Osteocyte (in vitro differentiated cells): ENCODE measurements at regions not wholly inside any gene's neighbourhood (a gene's known extent, or its start where the extent isn't known, plus 50 kb on each side); places are given as distances from the start of the nearest gene placed in this dataset.

Experiments
- DNase-seq: peaks from one replicate; pipeline ENCODE4 v3.0.0; 2021; ENCODE audit warnings: mixed read lengths; ENCODE audit not compliant: unreplicated experiment; ENCODE audit errors: extremely low spot score
- H3K27ac Mint-ChIP-seq: one replicate; pipeline ENCODE4 v1.8.0; 2021; ENCODE audit warnings: mild to moderate bottlenecking, mixed read lengths; ENCODE audit not compliant: unreplicated experiment
- H3K27me3 Mint-ChIP-seq: one replicate; pipeline ENCODE4 v1.8.0; 2021; ENCODE audit warnings: mixed read lengths; ENCODE audit not compliant: unreplicated experiment
- H3K36me3 Mint-ChIP-seq: one replicate; pipeline ENCODE4 v1.8.0; 2021; ENCODE audit warnings: mixed read lengths; ENCODE audit not compliant: unreplicated experiment
- H3K4me1 Mint-ChIP-seq: one replicate; pipeline ENCODE4 v1.8.0; 2021; ENCODE audit warnings: mixed read lengths; ENCODE audit not compliant: unreplicated experiment
- H3K4me3 Mint-ChIP-seq: one replicate; pipeline ENCODE4 v1.8.0; 2021; ENCODE audit warnings: mild to moderate bottlenecking, moderate library complexity, mixed read lengths; ENCODE audit not compliant: unreplicated experiment
- H3K9me3 Mint-ChIP-seq: one replicate; pipeline ENCODE4 v1.8.0; 2021; ENCODE audit warnings: mixed read lengths; ENCODE audit not compliant: unreplicated experiment
- CTCF ChIP-seq: fragments of 200-600 bp; sonication (generic); IDR thresholded peaks from 2 replicates; pipeline ENCODE4 v1.5.0; 2021; ENCODE audit warnings: antibody characterized with exemption, mild to moderate bottlenecking, moderate library complexity

GRCh38 chr1:222892137-222892769 lies 77.4 kb downstream of the DISP1 start:
- no peak for TF ChIP-seq CTCF
- DNase-seq = no peak

GRCh38 chr1:222893255-222893654 lies 78.4 kb downstream of the DISP1 start:
- H3K9me3 Mint-ChIP-seq = no peaks in the 10 kb centered on the region
- DNase-seq = no peak
- H3K4me3 Mint-ChIP-seq = no peak overlapping the region
- no peaks in the 10 kb centered on the region for H3K36me3 Mint-ChIP-seq
- TF ChIP-seq CTCF = no peak
- H3K27me3 Mint-ChIP-seq = no peaks in the 10 kb centered on the region
- no peak overlapping the region for H3K27ac Mint-ChIP-seq
- H3K4me1 Mint-ChIP-seq = peaks cover 29% of the 10 kb centered on the region

More at GRCh38 chr1:222892137-222892769, 77.4 kb downstream of the DISP1 start:
- no peak overlapping the region for H3K4me3 Mint-ChIP-seq
- peaks cover 28% of the 10 kb centered on the region for H3K4me1 Mint-ChIP-seq
- no peaks in the 10 kb centered on the region for H3K9me3 Mint-ChIP-seq
- H3K36me3 Mint-ChIP-seq = no peaks in the 10 kb centered on the region
- no peak overlapping the region for H3K27ac Mint-ChIP-seq
- H3K27me3 Mint-ChIP-seq = no peaks in the 10 kb centered on the region

- H3K27me3 Mint-ChIP-seq = no peaks in the 10 kb centered on the region
- H3K4me3 Mint-ChIP-seq = no peak overlapping the region
- no peak for DNase-seq
- no peaks in the 10 kb centered on the region for H3K9me3 Mint-ChIP-seq
- no peak for TF ChIP-seq CTCF
- H3K27ac Mint-ChIP-seq = no peak overlapping the region
- H3K36me3 Mint-ChIP-seq = no peaks in the 10 kb centered on the region
- peaks cover 20% of the 10 kb centered on the region for H3K4me1 Mint-ChIP-seq
These were observed 79.5 kb downstream of the DISP1 start for GRCh38 chr1:222894331-222894730.

DNA sequence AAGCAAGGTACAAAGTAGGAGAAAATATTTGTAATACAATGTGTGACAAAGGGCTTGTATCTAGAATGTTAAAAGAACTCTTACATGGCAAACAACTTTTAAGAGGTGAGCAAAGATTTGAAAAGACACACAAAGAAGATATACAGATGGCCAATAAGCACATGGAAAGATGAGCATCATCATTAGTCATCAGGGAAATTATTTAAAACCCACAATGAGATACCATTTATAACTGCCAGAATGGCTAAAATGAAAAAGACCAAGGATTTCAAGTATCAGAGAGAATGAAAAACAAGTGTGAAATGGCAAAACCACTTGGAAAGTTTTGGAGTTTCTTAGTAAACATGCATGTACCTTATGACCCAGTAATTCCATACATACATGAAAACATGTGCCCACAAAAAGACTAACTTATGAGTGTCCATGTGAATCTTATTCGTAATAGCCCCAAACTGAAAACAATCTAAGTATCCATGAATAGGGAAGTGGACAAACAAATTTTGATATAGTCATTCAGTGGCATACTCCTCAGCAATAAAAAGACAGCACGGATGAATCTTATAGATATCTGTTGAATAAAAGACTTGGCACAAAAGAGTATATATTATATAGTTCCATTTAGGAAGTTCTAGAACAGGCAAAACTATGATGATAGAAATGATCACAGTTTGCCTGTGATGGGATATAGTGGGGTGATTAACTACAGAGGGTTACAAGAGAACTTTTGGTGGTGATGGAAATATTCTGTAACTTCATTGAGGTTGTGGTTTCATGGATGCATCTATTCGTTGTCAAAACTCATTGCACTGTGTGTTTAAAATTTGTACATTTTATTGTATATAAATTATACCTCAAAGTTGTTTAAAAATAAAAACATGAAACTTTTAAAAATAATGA lies 82.0 kb downstream of the DISP1 start:
- peaks cover 15% of the 10 kb centered on the region for H3K4me1 Mint-ChIP-seq
- H3K27ac Mint-ChIP-seq = peak overlapping the region; percentile 20

More for the DNA sequence above, 82.0 kb downstream of the DISP1 start:
- TF ChIP-seq CTCF = no peak
- Mint-ChIP-seq H3K9me3 (no peaks in the 10 kb centered on the region), H3K36me3 (peaks cover 2% of the 10 kb centered on the region), H3K4me3 (no peak overlapping the region), H3K27me3 (no peaks in the 10 kb centered on the region)
- DNase-seq = no peak
